IPS-NIHi7 (cell line): ENCODE measurements at regions not wholly inside any gene's neighbourhood (a gene's known extent, or its start where the extent isn't known, plus 50 kb on each side); places are given as distances from the start of the nearest gene placed in this dataset.
A peak's percentile ranks its signal among the peaks of the same experiment; 100 is the strongest.
"Not testable (repeated sequence)": the region's sequence is repeated elsewhere in the genome, so short reads cannot be mapped to it uniquely, and the experiment has no call there.

Experiments used
- DNase-seq: peaks from one replicate; pipeline ENCODE4 v3.0.0; 2012; ENCODE audit warnings: mixed read lengths; ENCODE audit errors: extremely low spot score

GRCh38 chr13:90055760-90056159 lies 1291.7 kb upstream of the MIR17HG start:
- no peak for DNase-seq

GRCh38 chr13:90064226-90064625 lies 1283.3 kb upstream of the MIR17HG start:
- not testable (repeated sequence) for DNase-seq

GRCh38 chr13:90068658-90069057 lies 1278.8 kb upstream of the MIR17HG start:
- no peak for DNase-seq

- no peak for DNase-seq
Observed at GRCh38 chr13:90070362-90070761, 1277.1 kb upstream of the MIR17HG start.

- DNase-seq = no peak
Observed at GRCh38 chr13:90070837-90071525, 1276.5 kb upstream of the MIR17HG start.

- DNase-seq = no peak
Observed at GRCh38 chr13:90084684-90085290, 1262.7 kb upstream of the MIR17HG start.

- DNase-seq = no peak
Observed at GRCh38 chr13:90089051-90089450, 1258.4 kb upstream of the MIR17HG start.

GRCh38 chr13:90091611-90092010 lies 1255.9 kb upstream of the MIR17HG start:
- DNase-seq = no peak

GRCh38 chr13:90094357-90094756 lies 1253.1 kb upstream of the MIR17HG start:
- DNase-seq = no peak

- no peak for DNase-seq
Observed at GRCh38 chr13:90098577-90098976, 1248.9 kb upstream of the MIR17HG start.

GRCh38 chr13:90099847-90100246 lies 1247.6 kb upstream of the MIR17HG start:
- DNase-seq = no peak

GRCh38 chr13:90103099-90103784 lies 1244.2 kb upstream of the MIR17HG start:
- DNase-seq = no peak

GRCh38 chr13:90104764-90105163 lies 1242.7 kb upstream of the MIR17HG start:
- no peak for DNase-seq

- DNase-seq = peak; percentile 18
Observed at GRCh38 chr13:90105276-90105675, 1242.2 kb upstream of the MIR17HG start.

- DNase-seq = no peak
Observed at GRCh38 chr13:90105849-90106496, 1241.5 kb upstream of the MIR17HG start.

GRCh38 chr13:90107661-90108060 lies 1239.8 kb upstream of the MIR17HG start:
- no peak for DNase-seq

- no peak for DNase-seq
Observed at GRCh38 chr13:90108547-90108946, 1238.9 kb upstream of the MIR17HG start.

- DNase-seq = no peak
Observed at GRCh38 chr13:90116121-90116520, 1231.4 kb upstream of the MIR17HG start.

GRCh38 chr13:90118467-90119071 lies 1228.9 kb upstream of the MIR17HG start:
- DNase-seq = no peak

GRCh38 chr13:90120026-90120425 lies 1227.5 kb upstream of the MIR17HG start:
- no peak for DNase-seq

- no peak for DNase-seq
Observed at GRCh38 chr13:90121784-90122183, 1225.7 kb upstream of the MIR17HG start.

- DNase-seq = no peak
Observed at GRCh38 chr13:90122531-90122930, 1225.0 kb upstream of the MIR17HG start.
